GM12878 (cell line): ENCODE measurements at regions not wholly inside any gene's neighbourhood (a gene's known extent, or its start where the extent isn't known, plus 50 kb on each side); places are given as distances from the start of the nearest gene placed in this dataset.

Experiments
- ATAC-seq: fragments of 200-7000 bp; cut with Tn5 transposase; 3 replicates; pipeline ENCODE4 v1.9.1; 2020; ENCODE audit warnings: mild to moderate bottlenecking, moderate library complexity
- BruUV-seq: library from RNA; stranded (reverse); fragments of 400-500 nt; replicated peaks from 2 replicates; lab custom pipeline; 2021; lab: Mats Ljungman, UMichigan
- CTCF ChIA-PET: fragments of 300-600 bp; sonication (Branson Sonifier 250); formaldehyde crosslinking; extraction: SDS; loops from one replicate; lab custom pipeline; 2021; ENCODE audit warnings: inconsistent platforms; lab: Yijun Ruan, JAX
- POLR2A ChIA-PET: fragments of 350-600 bp; formaldehyde crosslinking; extraction: SDS; loops from one replicate; lab custom pipeline; 2021; ENCODE audit warnings: inconsistent platforms; lab: Charles Lee
- RAD21 ChIA-PET: fragments of 300-600 bp; sonication (Branson Sonifier 250); formaldehyde crosslinking; loops from one replicate; lab custom pipeline; 2023; ENCODE audit warnings: antibody characterized with exemption; ENCODE audit not compliant: unreplicated experiment; lab: Charles Lee
- SMC1A ChIA-PET: fragments of 300-600 bp; sonication (Branson Sonifier 250); formaldehyde crosslinking; loops from one replicate; lab custom pipeline; 2023; ENCODE audit not compliant: unreplicated experiment, uncharacterized antibody; lab: Charles Lee
- DNase-seq: peaks from one replicate; pipeline ENCODE4 v3.0.0-alpha.2; 2011; ENCODE audit warnings: low read depth, low spot score
- FAIRE-seq: peaks from 3 replicates; lab custom pipeline; 2011; peaks lifted over from hg19 to GRCh38; lab: Jason Lieb, UNC
- H2AFZ ChIP-seq: 2 replicates; pipeline ENCODE4 v1.6.0; 2011; ENCODE audit warnings: low read depth, low read length, control low read depth; ENCODE audit not compliant: control insufficient read depth
- H3K27ac ChIP-seq: 2 replicates; pipeline ENCODE4 v1.5.1; 2011; ENCODE audit warnings: control low read depth; ENCODE audit not compliant: control insufficient read depth, insufficient read depth
- H3K27me3 ChIP-seq, 2 experiments: replicated peaks in 1 of 2; 2 replicates each; pipeline versions ENCODE4 v1.6.0 to v1.6.1; 2011; ENCODE audit warnings: low read length in 1 of 2; ENCODE audit not compliant: control insufficient read depth in 2 of 2, insufficient read depth in 2 of 2
- H3K36me3 ChIP-seq, 2 experiments: 2 replicates each; pipeline ENCODE4 v1.5.1; 2011; ENCODE audit warnings: low read length in 1 of 2; ENCODE audit not compliant: control insufficient read depth in 2 of 2, insufficient read depth in 2 of 2
- H3K4me1 ChIP-seq: 2 replicates; pipeline ENCODE4 v1.6.1; 2011; ENCODE audit warnings: mild to moderate bottlenecking, low read length, moderate library complexity, mixed read lengths; ENCODE audit not compliant: control insufficient read depth, insufficient read depth
- H3K4me2 ChIP-seq: 2 replicates; pipeline ENCODE4 v1.6.0; 2011; ENCODE audit warnings: control low read depth; ENCODE audit not compliant: control insufficient read depth, insufficient read depth
- H3K4me3 ChIP-seq: fragments of 200-600 bp; sonication (generic); 2 replicates; pipeline ENCODE4 v1.5.1; 2016
- H3K79me2 ChIP-seq: 2 replicates; pipeline ENCODE4 v1.6.0; 2011; ENCODE audit warnings: low read length; ENCODE audit not compliant: control insufficient read depth, insufficient read depth
- H3K9ac ChIP-seq: 2 replicates; pipeline ENCODE4 v1.8.0; 2011; ENCODE audit warnings: low read length, control low read depth, mixed read lengths; ENCODE audit not compliant: control insufficient read depth, insufficient read depth
- H3K9me3 ChIP-seq: replicated peaks from 3 replicates; pipeline ENCODE4 v1.5.1; 2011; ENCODE audit warnings: mild to moderate bottlenecking, low read length; ENCODE audit not compliant: control insufficient read depth, insufficient read depth
- H4K20me1 ChIP-seq: 2 replicates; pipeline ENCODE4 v1.6.0; 2011; ENCODE audit not compliant: control insufficient read depth, insufficient read depth
- IKZF1 ChIP-seq: fragments of 450-650 bp; conservative IDR thresholded peaks from 2 replicates; pipeline ENCODE4 v1.6.1; 2017; ENCODE audit warnings: antibody characterized with exemption, mild to moderate bottlenecking
- USF1 ChIP-seq: IDR thresholded peaks from 2 replicates; pipeline ENCODE4 v1.6.1; 2011; ENCODE audit warnings: borderline replicate concordance, low read depth, mild to moderate bottlenecking, moderate library complexity, mixed read lengths, low read length; ENCODE audit not compliant: insufficient read depth; ENCODE audit errors: extremely low read length
- ZBTB11 ChIP-seq: fragments of 450-650 bp; formaldehyde crosslinking; IDR thresholded peaks from 2 replicates; pipeline ENCODE4 v1.5.0; 2022; ENCODE audit warnings: mild to moderate bottlenecking, missing genetic modification characterization
- WGBS: methylation state at CpG from one replicate; pipeline ENCODE4 v1.1.6; 2016; ENCODE audit warnings: low lambda C conversion rate; ENCODE audit not compliant: insufficient replicate concordance, insufficient coverage; ENCODE audit errors: missing lambda C conversion rate; 5-methylcytosine and 5-hydroxymethylcytosine counted together
- in situ Hi-C: fragments of 300-500 bp; cut with MboI; formaldehyde crosslinking; loops from 9 replicates; pipeline ENCODE4 v1.14.3; 2018; ENCODE audit warnings: mixed read lengths
- intact Hi-C: fragments of 100-400 bp; cut with micrococcal nuclease; formaldehyde crosslinking; loops from one replicate; pipeline ENCODE4 v1.14.2; 2022; ENCODE audit not compliant: unreplicated experiment

GRCh38 chr3:159593927-159594605, 394.6 kb upstream of the IL12A start:
- BruUV-seq: no TSS peak
- CTCF ChIA-PET: no interaction called here
- TF ChIP-seq USF1 (no peak), IKZF1 (no peak), ZBTB11 (no peak)
- RAD21 ChIA-PET: no interaction called here
- SMC1A ChIA-PET: no interaction called here
- Histone ChIP-seq H2AFZ (no peak overlapping the region), H3K4me1 (no peaks in the 10 kb centered on the region), H3K4me3 (no peak overlapping the region), H3K27ac (no peak overlapping the region), H3K9ac (no peak overlapping the region), H3K36me3 (no peaks in the 10 kb centered on the region), H3K4me2 (no peak overlapping the region), H4K20me1 (no peaks in the 10 kb centered on the region), H3K79me2 (no peaks in the 10 kb centered on the region), H3K9me3 (no peaks in the 10 kb centered on the region), H3K27me3 (no peaks in the 10 kb centered on the region)
- no peak for DNase-seq
- FAIRE-seq: no peak
- in situ Hi-C loops: no loop called here
- POLR2A ChIA-PET: no interaction called here
- no peak for ATAC-seq
- 0% methylated on average over 3 of the region's 3 CpGs for WGBS
- intact Hi-C loops: no loop called here
